HepG2 (cell line): ENCODE measurements at regions not wholly inside any gene's neighbourhood (a gene's known extent, or its start where the extent isn't known, plus 50 kb on each side); places are given as distances from the start of the nearest gene placed in this dataset.

ENCODE experiments used
- ATAC-seq: fragments of 200-7000 bp; cut with Tn5 transposase; 3 replicates; pipeline ENCODE4 v1.9.1; 2020; ENCODE audit warnings: mild to moderate bottlenecking, moderate library complexity
- BruUV-seq: library from RNA; stranded (reverse); fragments of 400-500 nt; replicated peaks from 2 replicates; lab custom pipeline; 2021; lab: Mats Ljungman, UMichigan
- CTCF ChIA-PET: fragments of 300-600 bp; formaldehyde crosslinking; extraction: SDS; loops from one replicate; lab custom pipeline; 2021; ENCODE audit warnings: low total read pairs, inconsistent platforms, low intra/inter-chr PET ratio; lab: Yijun Ruan, JAX
- POLR2A ChIA-PET: fragments of 350-600 bp; sonication (Branson Sonifier 250); formaldehyde crosslinking; loops from one replicate; lab custom pipeline; 2020; ENCODE audit warnings: antibody characterized with exemption, inconsistent platforms; lab: Yijun Ruan, JAX
- DNase-seq: peaks from one replicate; pipeline ENCODE4 v3.0.0-alpha.2; 2015; ENCODE audit warnings: low spot score
- FAIRE-seq: peaks from 3 replicates; lab custom pipeline; 2011; peaks lifted over from hg19 to GRCh38; lab: Jason Lieb, UNC
- H2AFZ ChIP-seq: one replicate; pipeline ENCODE4 v1.6.1; 2011; ENCODE audit warnings: low read length, inconsistent platforms
- H3K27ac ChIP-seq: fragments of 300-600 bp; 3 replicates; pipeline ENCODE4 v1.8.0; 2011; ENCODE audit warnings: mixed run types, mild to moderate bottlenecking, mixed read lengths, low read length, inconsistent platforms; ENCODE audit not compliant: insufficient read depth; ENCODE audit errors: extremely low read length
- H3K27me3 ChIP-seq, 2 experiments: fragments of 200-600 bp in 1 of 2; 2 replicates in 1 of 2; 3 replicates in 1 of 2; pipeline versions ENCODE4 v1.6.0 to v1.8.0; 2011; ENCODE audit warnings: low read length in 2 of 2, mild to moderate bottlenecking in 2 of 2, moderate library complexity in 2 of 2, inconsistent platforms in 1 of 2; ENCODE audit not compliant: insufficient read depth in 2 of 2, control insufficient read depth in 1 of 2
- H3K36me3 ChIP-seq, 2 experiments: fragments of 200-600 bp in 1 of 2; replicated peaks in 1 of 2; 2 replicates in 1 of 2; 3 replicates in 1 of 2; pipeline versions ENCODE4 v1.5.1 to v1.8.0; 2011; ENCODE audit warnings: low read length in 2 of 2, inconsistent platforms in 1 of 2; ENCODE audit not compliant: insufficient read depth in 2 of 2, control insufficient read depth in 1 of 2
- H3K4me1 ChIP-seq: 2 replicates; pipeline ENCODE4 v1.5.1; 2012; ENCODE audit warnings: low read length, inconsistent platforms; ENCODE audit not compliant: insufficient read depth
- H3K4me2 ChIP-seq: 2 replicates; pipeline ENCODE4 v1.6.0; 2011; ENCODE audit warnings: low read depth, low read length, inconsistent platforms
- H3K4me3 ChIP-seq, 3 experiments: fragments of 200-600 bp in 1 of 3; sonication (generic), shearing (Covaris generic) in 1 of 3; replicated peaks in 1 of 3; 2 replicates each; pipeline ENCODE4 v1.5.1; 2011 to 2016; ENCODE audit warnings: low read length in 3 of 3, inconsistent platforms in 2 of 3, low read depth in 2 of 3, mild to moderate bottlenecking in 2 of 3, control low read depth in 1 of 3, mixed read lengths in 1 of 3; ENCODE audit not compliant: insufficient read depth in 1 of 3
- H3K79me2 ChIP-seq: one replicate; pipeline ENCODE4 v1.6.1; 2011; ENCODE audit warnings: low read length, inconsistent platforms; ENCODE audit not compliant: insufficient read depth
- H3K9ac ChIP-seq: 2 replicates; pipeline ENCODE4 v1.6.0; 2011; ENCODE audit warnings: mild to moderate bottlenecking, low read depth, low read length, inconsistent platforms; ENCODE audit not compliant: insufficient read depth
- H3K9me3 ChIP-seq: 2 replicates; pipeline ENCODE4 v1.5.1; 2012; ENCODE audit warnings: mild to moderate bottlenecking, low read length
- H4K20me1 ChIP-seq: 2 replicates; pipeline ENCODE4 v1.6.0; 2011; ENCODE audit warnings: inconsistent platforms, mild to moderate bottlenecking, low read length, moderate library complexity; ENCODE audit not compliant: insufficient read depth
- AGO2 ChIP-seq: fragments of 200-400 bp; formaldehyde crosslinking; optimal IDR thresholded peaks from 2 replicates; pipeline ENCODE3; 2017; ENCODE audit warnings: mild to moderate bottlenecking, low read depth, low read length, moderate library complexity
- MTF2 ChIP-seq: sonication (generic); formaldehyde crosslinking; IDR thresholded peaks from 2 replicates; pipeline ENCODE4 v1.5.0; 2020; ENCODE audit warnings: missing genetic modification reagents, borderline replicate concordance
- MYNN ChIP-seq: sonication (generic); formaldehyde crosslinking; IDR thresholded peaks from 2 replicates; pipeline ENCODE4 v1.4.0; 2020; ENCODE audit warnings: mild to moderate bottlenecking, low read depth, missing genetic modification reagents
- NONO ChIP-seq, 2 experiments: fragments of 450-650 bp in 1 of 2; sonication (generic) in 1 of 2; formaldehyde crosslinking in 1 of 2; IDR thresholded peaks in 1 of 2; conservative IDR thresholded peaks in 1 of 2; 2 replicates each; pipeline versions ENCODE4 v1.6.1 to v1.8.0; 2017 to 2022; ENCODE audit warnings: mild to moderate bottlenecking in 1 of 2, missing genetic modification reagents in 1 of 2, moderate library complexity in 1 of 2
- STAT5B ChIP-seq: sonication (generic); formaldehyde crosslinking; IDR thresholded peaks from 2 replicates; pipeline ENCODE4 v1.4.0; 2020; ENCODE audit warnings: missing genetic modification reagents
- ZFP37 ChIP-seq: sonication (generic); formaldehyde crosslinking; IDR thresholded peaks from 2 replicates; pipeline ENCODE4 v1.4.0; 2020; ENCODE audit warnings: missing genetic modification reagents, borderline replicate concordance
- ZMYM3 ChIP-seq: sonication (generic); formaldehyde crosslinking; IDR thresholded peaks from 2 replicates; pipeline ENCODE4 v1.5.1; 2020; ENCODE audit warnings: mild to moderate bottlenecking, missing genetic modification reagents
- ZNF121 ChIP-seq: sonication (generic); formaldehyde crosslinking; IDR thresholded peaks from 2 replicates; pipeline ENCODE4 v1.5.0; 2020; ENCODE audit warnings: mild to moderate bottlenecking, missing genetic modification reagents
- ZNF589 ChIP-seq: sonication (generic); formaldehyde crosslinking; conservative IDR thresholded peaks from 2 replicates; pipeline ENCODE4 v1.8.0; 2022; ENCODE audit warnings: mild to moderate bottlenecking, moderate library complexity, missing genetic modification reagents
- ZNF776 ChIP-seq: sonication (generic); formaldehyde crosslinking; IDR thresholded peaks from 2 replicates; pipeline ENCODE4 v1.4.0; 2020; ENCODE audit warnings: mild to moderate bottlenecking, missing genetic modification reagents
- WGBS: methylation state at CpG from one replicate; pipeline ENCODE4 v1.1.6; 2017; ENCODE audit warnings: low lambda C conversion rate; 5-methylcytosine and 5-hydroxymethylcytosine counted together
- in situ Hi-C: cut with HindIII; loops from 2 replicates; pipeline ENCODE4 v1.10.0; 2017; ENCODE audit warnings: low pct_unique_long_range_greater_than_20kb; ENCODE audit not compliant: extremely low pct_ligation_motif_present
- intact Hi-C: fragments of 100-400 bp; cut with micrococcal nuclease; formaldehyde crosslinking; loops from one replicate; pipeline ENCODE4 v1.10.0; 2022; ENCODE audit not compliant: unreplicated experiment
- TF ChIP-seq, protein P1 (sequence below): sonication (generic); formaldehyde crosslinking; IDR thresholded peaks from 2 replicates; pipeline ENCODE4 v1.5.1; 2020; ENCODE audit warnings: mild to moderate bottlenecking, missing genetic modification reagents
- TF ChIP-seq, protein P2 (sequence below): sonication (generic); formaldehyde crosslinking; IDR thresholded peaks from 2 replicates; pipeline ENCODE4 v1.4.0; 2020; ENCODE audit warnings: missing genetic modification reagents, mild to moderate bottlenecking, borderline replicate concordance

DNA sequence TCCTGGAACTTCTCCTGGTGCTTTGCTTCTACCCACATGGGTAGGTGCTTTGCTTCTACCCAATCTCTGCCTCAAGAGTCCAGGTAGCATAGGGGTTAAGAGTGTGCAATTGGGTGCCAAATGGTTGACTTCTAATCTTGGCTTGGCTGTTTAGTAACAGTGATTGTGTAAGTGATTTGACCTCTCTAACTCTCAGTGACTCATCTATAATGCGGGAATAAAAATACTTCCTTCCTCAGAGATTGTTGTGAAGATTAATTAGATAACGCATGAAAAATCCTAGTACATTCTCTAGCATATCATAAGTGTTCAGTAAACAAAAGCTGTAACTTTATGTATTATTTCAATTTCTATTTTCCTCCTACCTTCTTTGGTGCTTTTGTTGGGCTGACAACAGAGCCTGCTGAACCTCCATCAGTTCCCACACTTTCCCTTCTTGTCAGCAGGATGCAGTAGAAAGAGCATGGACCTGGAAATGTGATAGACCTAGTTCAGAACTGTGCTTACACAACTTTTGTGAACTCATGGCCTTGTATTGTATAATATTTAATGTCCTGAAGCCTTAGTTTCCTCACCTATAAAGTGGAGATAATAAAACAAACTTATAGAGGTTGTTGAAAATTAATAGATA is 72.9 kb upstream of the SMIM36 start:
- TF ChIP-seq AGO2, result no peak
- TF ChIP-seq ZFP37 (CRISPR knock-in tag), result no peak
- TF ChIP-seq MYNN (CRISPR knock-in tag), result no peak
- TF ChIP-seq ZMYM3 (CRISPR knock-in tag), result no peak
- TF ChIP-seq ZNF776 (CRISPR knock-in tag), result no peak
- TF ChIP-seq ZNF589 (CRISPR knock-in tag), result no peak
- TF ChIP-seq MTF2, result no peak
- TF ChIP-seq ZNF121, result no peak
- TF ChIP-seq STAT5B, result no peak
- TF ChIP-seq, protein P1, sequence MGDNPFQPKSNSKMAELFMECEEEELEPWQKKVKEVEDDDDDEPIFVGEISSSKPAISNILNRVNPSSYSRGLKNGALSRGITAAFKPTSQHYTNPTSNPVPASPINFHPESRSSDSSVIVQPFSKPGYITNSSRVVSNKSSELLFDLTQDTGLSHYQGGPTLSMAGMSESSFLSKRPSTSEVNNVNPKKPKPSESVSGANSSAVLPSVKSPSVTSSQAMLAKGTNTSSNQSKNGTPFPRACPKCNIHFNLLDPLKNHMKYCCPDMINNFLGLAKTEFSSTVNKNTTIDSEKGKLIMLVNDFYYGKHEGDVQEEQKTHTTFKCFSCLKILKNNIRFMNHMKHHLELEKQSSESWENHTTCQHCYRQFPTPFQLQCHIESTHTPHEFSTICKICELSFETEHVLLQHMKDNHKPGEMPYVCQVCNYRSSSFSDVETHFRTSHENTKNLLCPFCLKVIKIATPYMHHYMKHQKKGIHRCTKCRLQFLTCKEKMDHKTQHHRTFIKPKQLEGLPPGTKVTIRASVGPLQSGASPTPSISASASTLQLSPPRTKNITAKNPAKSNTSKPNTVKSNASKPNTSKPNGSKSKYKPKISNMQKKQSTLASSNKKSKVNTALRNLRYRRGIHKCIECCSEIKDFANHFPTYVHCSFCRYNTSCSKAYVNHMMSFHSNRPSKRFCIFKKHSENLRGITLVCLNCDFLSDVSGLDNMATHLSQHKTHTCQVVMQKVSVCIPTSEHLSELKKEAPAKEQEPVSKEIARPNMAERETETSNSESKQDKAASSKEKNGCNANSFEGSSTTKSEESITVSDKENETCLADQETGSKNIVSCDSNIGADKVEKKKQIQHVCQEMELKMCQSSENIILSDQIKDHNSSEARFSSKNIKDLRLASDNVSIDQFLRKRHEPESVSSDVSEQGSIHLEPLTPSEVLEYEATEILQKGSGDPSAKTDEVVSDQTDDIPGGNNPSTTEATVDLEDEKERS (CRISPR knock-in tag), result no peak
- TF ChIP-seq NONO (IDR thresholded peaks at IDR 0.05), result no peak
- no peak for TF ChIP-seq NONO (CRISPR knock-in tag; conservative IDR thresholded peaks at IDR 0.05)
- TF ChIP-seq, protein P2, sequence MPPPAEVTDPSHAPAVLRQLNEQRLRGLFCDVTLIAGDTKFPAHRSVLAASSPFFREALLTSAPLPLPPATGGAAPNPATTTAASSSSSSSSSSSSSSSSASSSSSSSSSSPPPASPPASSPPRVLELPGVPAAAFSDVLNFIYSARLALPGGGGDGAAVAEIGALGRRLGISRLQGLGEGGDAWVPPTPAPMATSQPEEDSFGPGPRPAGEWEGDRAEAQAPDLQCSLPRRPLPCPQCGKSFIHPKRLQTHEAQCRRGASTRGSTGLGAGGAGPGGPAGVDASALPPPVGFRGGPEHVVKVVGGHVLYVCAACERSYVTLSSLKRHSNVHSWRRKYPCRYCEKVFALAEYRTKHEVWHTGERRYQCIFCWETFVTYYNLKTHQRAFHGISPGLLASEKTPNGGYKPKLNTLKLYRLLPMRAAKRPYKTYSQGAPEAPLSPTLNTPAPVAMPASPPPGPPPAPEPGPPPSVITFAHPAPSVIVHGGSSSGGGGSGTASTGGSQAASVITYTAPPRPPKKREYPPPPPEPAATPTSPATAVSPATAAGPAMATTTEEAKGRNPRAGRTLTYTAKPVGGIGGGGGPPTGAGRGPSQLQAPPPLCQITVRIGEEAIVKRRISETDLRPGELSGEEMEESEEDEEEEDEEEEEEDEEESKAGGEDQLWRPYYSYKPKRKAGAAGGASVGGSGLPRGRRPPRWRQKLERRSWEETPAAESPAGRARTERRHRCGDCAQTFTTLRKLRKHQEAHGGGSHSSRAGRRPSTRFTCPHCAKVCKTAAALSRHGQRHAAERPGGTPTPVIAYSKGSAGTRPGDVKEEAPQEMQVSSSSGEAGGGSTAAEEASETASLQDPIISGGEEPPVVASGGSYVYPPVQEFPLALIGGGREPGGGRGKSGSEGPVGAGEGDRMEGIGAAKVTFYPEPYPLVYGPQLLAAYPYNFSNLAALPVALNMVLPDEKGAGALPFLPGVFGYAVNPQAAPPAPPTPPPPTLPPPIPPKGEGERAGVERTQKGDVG, result no peak
- no peak overlapping the region for H2AFZ ChIP-seq
- no peaks in the 10 kb centered on the region for H3K79me2 ChIP-seq
- no peaks in the 10 kb centered on the region for H3K27me3 ChIP-seq
- ATAC-seq (no peak), DNase-seq (no peak), FAIRE-seq (no peak)
- ChIA-PET CTCF (no interaction called here), POLR2A (no interaction called here)
- in situ Hi-C loops, result no loop called here
- no peak overlapping the region for H3K27ac ChIP-seq
- BruUV-seq, result no TSS peak
- no peak overlapping the region for H3K9ac ChIP-seq
- no peaks in the 10 kb centered on the region for H4K20me1 ChIP-seq
- no peaks in the 10 kb centered on the region for H3K9me3 ChIP-seq
- intact Hi-C loops, result no loop called here
- no peaks in the 10 kb centered on the region for H3K4me1 ChIP-seq
- no peak overlapping the region for H3K4me2 ChIP-seq
- H3K36me3 ChIP-seq, result no peaks in the 10 kb centered on the region
- WGBS, result 4% methylated on average over 2 of the region's 2 CpGs
- no peak overlapping the region for H3K4me3 ChIP-seq
